AML-193 (cell line): ENCODE measurements at regions not wholly inside any gene's neighbourhood (a gene's known extent, or its start where the extent isn't known, plus 50 kb on each side); places are given as distances from the start of the nearest gene placed in this dataset.
"Not testable (repeated sequence)": the region's sequence is repeated elsewhere in the genome, so short reads cannot be mapped to it uniquely, and the experiment has no call there.

Experiments
- DNase-seq, 2 experiments: peaks; one replicate each; lab custom pipeline; 2025; lab: John Stamatoyannopoulos, UW

- DNase-seq, result no peak
These were observed 132.8 kb upstream of the TAF11L2 start for GRCh38 chr5:17364987-17365810.

- DNase-seq, result no peak
These were observed 132.3 kb upstream of the TAF11L2 start for GRCh38 chr5:17365811-17366138.

- DNase-seq, result no peak
These were observed 130.7 kb upstream of the TAF11L2 start for GRCh38 chr5:17367256-17367840.

GRCh38 chr5:17370651-17371050 lies 127.4 kb upstream of the TAF11L2 start:
- no peak for DNase-seq

- no peak for DNase-seq
These were observed 124.6 kb upstream of the TAF11L2 start for GRCh38 chr5:17373406-17373805.

- DNase-seq, result no peak
These were observed 124.0 kb upstream of the TAF11L2 start for GRCh38 chr5:17373814-17374556.

GRCh38 chr5:17374973-17375742 lies 122.9 kb upstream of the TAF11L2 start:
- no peak for DNase-seq

- DNase-seq, result not testable (repeated sequence)
These were observed 122.1 kb upstream of the TAF11L2 start for GRCh38 chr5:17375886-17376285.

GRCh38 chr5:17378346-17378997 lies 119.6 kb upstream of the TAF11L2 start:
- no peak for DNase-seq

GRCh38 chr5:17379100-17379951 lies 118.7 kb upstream of the TAF11L2 start:
- DNase-seq, result no peak

- DNase-seq, result peak; percentile 3 to 6
These were observed 116.1 kb upstream of the TAF11L2 start for GRCh38 chr5:17381932-17382331.

- no peak for DNase-seq
These were observed 114.5 kb upstream of the TAF11L2 start for GRCh38 chr5:17383526-17383925.

- no peak for DNase-seq
These were observed 113.8 kb upstream of the TAF11L2 start for GRCh38 chr5:17384181-17384580.

- no peak for DNase-seq
These were observed 109.3 kb upstream of the TAF11L2 start for GRCh38 chr5:17388717-17389116.

GRCh38 chr5:17394086-17394485 lies 103.9 kb upstream of the TAF11L2 start:
- DNase-seq, result no peak

GRCh38 chr5:17395106-17395880 lies 102.7 kb upstream of the TAF11L2 start:
- no peak for DNase-seq

GRCh38 chr5:17396247-17396646 lies 101.8 kb upstream of the TAF11L2 start:
- no peak for DNase-seq

GRCh38 chr5:17398431-17398830 lies 99.6 kb upstream of the TAF11L2 start:
- no peak for DNase-seq

GRCh38 chr5:17398866-17399835 lies 98.9 kb upstream of the TAF11L2 start:
- DNase-seq, result no peak
